Endodermal cell (in vitro differentiated cells): ENCODE measurements at regions not wholly inside any gene's neighbourhood (a gene's known extent, or its start where the extent isn't known, plus 50 kb on each side); places are given as distances from the start of the nearest gene placed in this dataset.

Experiments
- DNase-seq: peaks from one replicate; pipeline ENCODE4 v3.0.0-alpha.2; 2017
- H3K27ac ChIP-seq: 2 replicates; pipeline ENCODE4 v1.5.1; 2013; ENCODE audit warnings: mild to moderate bottlenecking, low read depth, low read length, moderate library complexity
- H3K27me3 ChIP-seq: 2 replicates; pipeline ENCODE4 v1.6.1; 2013; ENCODE audit warnings: mild to moderate bottlenecking, low read length, moderate library complexity; ENCODE audit not compliant: insufficient read depth, control insufficient read depth, poor library complexity, severe bottlenecking
- H3K36me3 ChIP-seq: 2 replicates; pipeline ENCODE4 v1.7.0; 2013; ENCODE audit warnings: mild to moderate bottlenecking, low read length, moderate library complexity; ENCODE audit not compliant: control insufficient read depth, insufficient read depth
- H3K4me1 ChIP-seq: one replicate; pipeline ENCODE4 v1.7.0; 2013; ENCODE audit warnings: low read length; ENCODE audit not compliant: control insufficient read depth, insufficient read depth
- H3K4me3 ChIP-seq: 2 replicates; pipeline ENCODE4 v1.5.1; 2013; ENCODE audit warnings: mild to moderate bottlenecking, low read length, moderate library complexity
- H3K9ac ChIP-seq: 2 replicates; pipeline ENCODE4 v1.6.1; 2013; ENCODE audit warnings: mild to moderate bottlenecking, low read length, moderate library complexity; ENCODE audit not compliant: poor library complexity, severe bottlenecking; ENCODE audit errors: extremely low read depth
- H3K9me3 ChIP-seq: 2 replicates; pipeline ENCODE4 v1.6.1; 2013; ENCODE audit warnings: mild to moderate bottlenecking, low read length, moderate library complexity; ENCODE audit not compliant: control insufficient read depth
- H3K27ac Mint-ChIP-seq: 2 replicates; pipeline ENCODE4 v1.8.0; 2020; ENCODE audit warnings: mixed read lengths
- H3K27me3 Mint-ChIP-seq: 2 replicates; pipeline ENCODE4 v1.8.0; 2021; ENCODE audit warnings: mild to moderate bottlenecking, mixed read lengths; ENCODE audit not compliant: insufficient read depth
- H3K36me3 Mint-ChIP-seq: 2 replicates; pipeline ENCODE4 v1.8.0; 2020; ENCODE audit warnings: low read depth, mixed read lengths
- H3K4me1 Mint-ChIP-seq: 2 replicates; pipeline ENCODE4 v1.8.0; 2020; ENCODE audit warnings: mixed read lengths
- H3K4me3 Mint-ChIP-seq: 2 replicates; pipeline ENCODE4 v1.8.0; 2020; ENCODE audit warnings: mild to moderate bottlenecking, moderate library complexity, mixed read lengths
- H3K9me3 Mint-ChIP-seq: 2 replicates; pipeline ENCODE4 v1.8.0; 2020; ENCODE audit warnings: mild to moderate bottlenecking, mixed read lengths
- WGBS, 2 experiments: methylation state at CpG; one replicate each; pipeline versions ENCODE4 v1.1.5 to v1.1.7; 2013; ENCODE audit warnings: missing lambda C conversion rate in 2 of 2, mixed read lengths in 1 of 2; ENCODE audit not compliant: insufficient coverage in 1 of 2, insufficient read length in 1 of 2; 5-methylcytosine and 5-hydroxymethylcytosine counted together
- TF ChIP-seq, protein P1 (sequence below): fragments of 200-600 bp; sonication (generic); conservative IDR thresholded peaks from 2 replicates; pipeline ENCODE4 v1.5.0; 2021; ENCODE audit warnings: antibody characterized with exemption, mild to moderate bottlenecking

DNA sequence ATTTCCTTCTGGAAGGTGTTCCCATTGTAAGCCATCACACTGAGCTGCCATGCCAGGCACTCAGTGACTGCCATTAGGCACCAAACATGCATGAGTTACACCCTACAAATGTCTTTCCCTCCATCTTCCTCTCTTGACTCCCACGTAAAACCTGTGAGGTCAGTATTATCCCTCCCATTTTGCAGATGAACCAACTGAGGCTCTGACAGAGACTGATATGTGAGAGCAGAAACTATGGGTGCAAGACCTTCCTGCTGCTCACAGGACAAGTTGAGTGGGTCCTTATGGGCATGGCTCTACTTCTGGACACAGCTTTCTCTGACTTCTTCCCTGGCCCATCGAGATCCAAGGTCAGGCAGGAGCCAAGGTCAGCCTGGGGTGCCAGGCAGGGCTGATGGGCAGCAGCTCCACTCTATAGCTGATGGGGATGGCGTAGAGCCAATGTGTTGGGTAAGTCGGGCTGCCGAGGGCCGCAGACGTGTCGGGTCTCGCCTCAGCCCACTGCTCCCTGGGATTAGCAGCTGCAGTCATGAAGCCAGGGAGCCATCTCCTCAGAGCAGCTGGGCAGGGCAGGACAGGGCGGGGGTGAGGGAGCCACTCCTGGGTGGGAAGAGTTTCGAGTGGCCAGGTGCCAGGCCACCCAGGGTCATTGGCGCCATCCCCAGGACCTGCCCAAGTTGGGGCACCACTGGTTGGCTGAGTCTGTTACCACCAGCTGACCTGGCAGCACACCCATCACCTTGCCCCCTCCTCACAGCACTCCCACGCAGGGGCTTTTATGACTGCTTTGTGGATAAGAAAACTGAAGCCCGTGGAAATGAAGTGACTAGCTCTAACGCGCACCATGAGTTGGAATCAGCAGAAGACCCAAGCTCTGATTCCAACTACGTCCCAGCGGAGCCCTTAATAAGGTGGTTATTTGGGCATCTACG is 117.8 kb upstream of the ZMIZ1 start:
- H3K36me3 Mint-ChIP-seq = no peaks in the 10 kb centered on the region
- 94 to 99% methylated on average over 11 to 19 of the region's 19 CpGs for WGBS, 2 experiments
- H3K36me3 ChIP-seq = no peaks in the 10 kb centered on the region
- H3K27ac ChIP-seq = no peak overlapping the region
- H3K9me3 ChIP-seq = no peaks in the 10 kb centered on the region
- H3K27ac Mint-ChIP-seq = no peak overlapping the region
- no peak overlapping the region for H3K4me3 ChIP-seq
- no peak overlapping the region for H3K4me3 Mint-ChIP-seq
- no peak overlapping the region for H3K9ac ChIP-seq
- peaks cover 3% of the 10 kb centered on the region for H3K4me1 Mint-ChIP-seq
- TF ChIP-seq, protein P1, sequence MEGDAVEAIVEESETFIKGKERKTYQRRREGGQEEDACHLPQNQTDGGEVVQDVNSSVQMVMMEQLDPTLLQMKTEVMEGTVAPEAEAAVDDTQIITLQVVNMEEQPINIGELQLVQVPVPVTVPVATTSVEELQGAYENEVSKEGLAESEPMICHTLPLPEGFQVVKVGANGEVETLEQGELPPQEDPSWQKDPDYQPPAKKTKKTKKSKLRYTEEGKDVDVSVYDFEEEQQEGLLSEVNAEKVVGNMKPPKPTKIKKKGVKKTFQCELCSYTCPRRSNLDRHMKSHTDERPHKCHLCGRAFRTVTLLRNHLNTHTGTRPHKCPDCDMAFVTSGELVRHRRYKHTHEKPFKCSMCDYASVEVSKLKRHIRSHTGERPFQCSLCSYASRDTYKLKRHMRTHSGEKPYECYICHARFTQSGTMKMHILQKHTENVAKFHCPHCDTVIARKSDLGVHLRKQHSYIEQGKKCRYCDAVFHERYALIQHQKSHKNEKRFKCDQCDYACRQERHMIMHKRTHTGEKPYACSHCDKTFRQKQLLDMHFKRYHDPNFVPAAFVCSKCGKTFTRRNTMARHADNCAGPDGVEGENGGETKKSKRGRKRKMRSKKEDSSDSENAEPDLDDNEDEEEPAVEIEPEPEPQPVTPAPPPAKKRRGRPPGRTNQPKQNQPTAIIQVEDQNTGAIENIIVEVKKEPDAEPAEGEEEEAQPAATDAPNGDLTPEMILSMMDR = no peak
- peaks cover 2% of the 10 kb centered on the region for H3K4me1 ChIP-seq
- no peaks in the 10 kb centered on the region for H3K9me3 Mint-ChIP-seq
- H3K27me3 ChIP-seq = no peaks in the 10 kb centered on the region
- peaks cover 4% of the 10 kb centered on the region for H3K27me3 Mint-ChIP-seq
- DNase-seq = no peak

DNA sequence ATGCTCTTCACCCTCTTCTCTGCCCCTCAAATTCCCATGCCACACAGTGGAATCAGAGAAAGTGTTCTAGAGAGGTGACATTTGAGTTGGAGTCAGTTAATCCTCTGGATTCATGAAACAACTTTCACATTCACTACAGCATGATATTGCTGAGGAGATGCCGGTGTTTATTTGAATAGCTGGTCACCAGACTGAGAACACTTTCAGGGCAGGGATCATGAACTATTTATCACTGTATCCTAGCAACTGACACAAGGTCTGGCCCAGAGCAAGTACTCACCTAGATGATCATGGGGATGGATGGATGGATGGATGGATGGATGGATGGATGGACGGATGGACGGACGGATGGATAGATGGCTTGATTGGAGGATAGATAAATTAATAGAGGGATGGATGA is 116.7 kb upstream of the ZMIZ1 start:
- H3K27ac ChIP-seq = no peak overlapping the region
- 97% methylated on average over 4 of the region's 4 CpGs; no CpG with 5 or more reads in 1 of the 2 experiments for WGBS, 2 experiments
- no peaks in the 10 kb centered on the region for H3K9me3 ChIP-seq
- no peaks in the 10 kb centered on the region for H3K36me3 Mint-ChIP-seq
- H3K27ac Mint-ChIP-seq = no peak overlapping the region
- peaks cover 4% of the 10 kb centered on the region for H3K27me3 Mint-ChIP-seq
- DNase-seq = no peak
- no peak overlapping the region for H3K4me3 ChIP-seq
- no peaks in the 10 kb centered on the region for H3K27me3 ChIP-seq
- H3K9ac ChIP-seq = no peak overlapping the region
- peaks cover 7% of the 10 kb centered on the region for H3K4me1 Mint-ChIP-seq
- H3K36me3 ChIP-seq = no peaks in the 10 kb centered on the region
- TF ChIP-seq, protein P1 = no peak
- H3K9me3 Mint-ChIP-seq = no peaks in the 10 kb centered on the region
- no peak overlapping the region for H3K4me3 Mint-ChIP-seq
- peaks cover 2% of the 10 kb centered on the region for H3K4me1 ChIP-seq

DNA sequence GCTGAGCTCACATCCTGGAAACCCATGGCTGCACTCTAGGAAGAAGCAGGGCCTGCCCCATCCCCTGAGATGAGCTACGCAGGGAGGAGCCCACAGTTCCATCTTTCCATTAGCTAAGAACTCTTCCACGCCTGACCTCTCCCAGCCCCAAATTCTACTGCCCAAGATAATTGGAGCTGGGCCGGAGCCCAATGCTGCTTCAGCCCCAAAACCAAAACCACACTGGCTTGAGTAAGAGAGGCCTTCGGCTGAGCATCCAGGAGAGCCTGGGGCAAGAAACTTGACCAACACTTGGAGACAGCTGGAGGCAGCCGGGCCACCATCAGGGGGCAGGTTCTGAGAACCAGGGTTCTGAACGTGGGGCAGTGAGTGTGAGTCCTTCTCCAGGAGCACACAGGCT is 116.1 kb upstream of the ZMIZ1 start:
- Mint-ChIP-seq H3K9me3 (no peaks in the 10 kb centered on the region), H3K4me3 (no peak overlapping the region), H3K36me3 (no peaks in the 10 kb centered on the region), H3K27me3 (peaks cover 4% of the 10 kb centered on the region), H3K27ac (no peak overlapping the region), H3K4me1 (peaks cover 7% of the 10 kb centered on the region)
- H3K4me3 ChIP-seq = no peak overlapping the region
- H3K4me1 ChIP-seq = peaks cover 2% of the 10 kb centered on the region
- no peak for DNase-seq
- 88 to 96% methylated on average over 3 to 6 of the region's 6 CpGs for WGBS, 2 experiments
- no peak overlapping the region for H3K9ac ChIP-seq
- no peak overlapping the region for H3K27ac ChIP-seq
- H3K27me3 ChIP-seq = no peaks in the 10 kb centered on the region
- TF ChIP-seq, protein P1 = no peak
- H3K36me3 ChIP-seq = no peaks in the 10 kb centered on the region
- H3K9me3 ChIP-seq = no peaks in the 10 kb centered on the region
